HG03280 (cell line): ENCODE measurements at regions not wholly inside any gene's neighbourhood (a gene's known extent, or its start where the extent isn't known, plus 50 kb on each side); places are given as distances from the start of the nearest gene placed in this dataset.
"Not testable (repeated sequence)": the region's sequence is repeated elsewhere in the genome, so short reads cannot be mapped to it uniquely, and the experiment has no call there.

ENCODE experiments used
- ATAC-seq: cut with Tn5 transposase; IDR thresholded peaks from one replicate; pipeline ENCODE4 v1.9.1; 2021; ENCODE audit warnings: mild to moderate bottlenecking, moderate library complexity; ENCODE audit not compliant: unreplicated experiment

GRCh38 chr17:64785011-64785421, 122.9 kb upstream of the SMURF2 start:
- no peak for ATAC-seq

GRCh38 chr17:64784353-64785010, 122.4 kb upstream of the SMURF2 start:
- no peak for ATAC-seq

- ATAC-seq, result no peak
Observed at GRCh38 chr17:64783556-64784352, 121.6 kb upstream of the SMURF2 start.

- no peak for ATAC-seq
Observed at GRCh38 chr17:64783031-64783461, 120.9 kb upstream of the SMURF2 start.

GRCh38 chr17:64781810-64782555, 119.9 kb upstream of the SMURF2 start:
- no peak for ATAC-seq

- ATAC-seq, result no peak
Observed at GRCh38 chr17:64781014-64781756, 119.1 kb upstream of the SMURF2 start.

- no peak for ATAC-seq
Observed at GRCh38 chr17:64780096-64781013, 118.2 kb upstream of the SMURF2 start.

- no peak for ATAC-seq
Observed at GRCh38 chr17:64779376-64780095, 117.4 kb upstream of the SMURF2 start.

GRCh38 chr17:64779098-64779375, 116.9 kb upstream of the SMURF2 start:
- ATAC-seq, result not testable (repeated sequence)

- ATAC-seq, result no peak
Observed at GRCh38 chr17:64778240-64779097, 116.4 kb upstream of the SMURF2 start.

- ATAC-seq, result no peak
Observed at GRCh38 chr17:64777415-64778239, 115.5 kb upstream of the SMURF2 start.

GRCh38 chr17:64776720-64777414, 114.8 kb upstream of the SMURF2 start:
- ATAC-seq, result peak; percentile 60

- no peak for ATAC-seq
Observed at GRCh38 chr17:64775701-64776570, 113.8 kb upstream of the SMURF2 start.

GRCh38 chr17:64774888-64775540, 112.9 kb upstream of the SMURF2 start:
- no peak for ATAC-seq
